GM12873 (cell line): ENCODE measurements at regions not wholly inside any gene's neighbourhood (a gene's known extent, or its start where the extent isn't known, plus 50 kb on each side); places are given as distances from the start of the nearest gene placed in this dataset.

Experiments used
- TF ChIP-seq, protein P1 (sequence below): IDR thresholded peaks from 2 replicates; pipeline ENCODE4 v1.5.1; 2012; ENCODE audit warnings: low read depth, mild to moderate bottlenecking, moderate library complexity, low read length, control low read depth; ENCODE audit not compliant: insufficient read depth; ENCODE audit errors: missing control alignments

DNA sequence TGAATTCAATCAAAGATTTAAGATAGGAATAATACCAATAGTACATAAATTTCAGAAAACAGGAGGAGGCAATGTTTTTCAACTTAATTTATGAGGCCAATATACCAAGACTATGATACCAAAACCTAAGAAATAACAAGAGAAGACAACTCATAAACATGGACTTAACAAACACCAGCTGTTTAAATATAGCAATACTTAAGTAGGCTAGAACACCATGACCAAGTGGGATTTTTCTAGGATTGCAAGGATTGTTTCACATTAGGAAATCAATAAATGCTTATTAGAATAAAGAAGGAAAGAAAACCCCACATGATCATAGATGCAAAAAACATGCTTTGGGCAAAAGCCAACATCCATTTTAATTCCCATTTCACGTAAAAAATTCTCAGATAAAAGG is 355.1 kb downstream of the EPM2A start:
- TF ChIP-seq, protein P1, sequence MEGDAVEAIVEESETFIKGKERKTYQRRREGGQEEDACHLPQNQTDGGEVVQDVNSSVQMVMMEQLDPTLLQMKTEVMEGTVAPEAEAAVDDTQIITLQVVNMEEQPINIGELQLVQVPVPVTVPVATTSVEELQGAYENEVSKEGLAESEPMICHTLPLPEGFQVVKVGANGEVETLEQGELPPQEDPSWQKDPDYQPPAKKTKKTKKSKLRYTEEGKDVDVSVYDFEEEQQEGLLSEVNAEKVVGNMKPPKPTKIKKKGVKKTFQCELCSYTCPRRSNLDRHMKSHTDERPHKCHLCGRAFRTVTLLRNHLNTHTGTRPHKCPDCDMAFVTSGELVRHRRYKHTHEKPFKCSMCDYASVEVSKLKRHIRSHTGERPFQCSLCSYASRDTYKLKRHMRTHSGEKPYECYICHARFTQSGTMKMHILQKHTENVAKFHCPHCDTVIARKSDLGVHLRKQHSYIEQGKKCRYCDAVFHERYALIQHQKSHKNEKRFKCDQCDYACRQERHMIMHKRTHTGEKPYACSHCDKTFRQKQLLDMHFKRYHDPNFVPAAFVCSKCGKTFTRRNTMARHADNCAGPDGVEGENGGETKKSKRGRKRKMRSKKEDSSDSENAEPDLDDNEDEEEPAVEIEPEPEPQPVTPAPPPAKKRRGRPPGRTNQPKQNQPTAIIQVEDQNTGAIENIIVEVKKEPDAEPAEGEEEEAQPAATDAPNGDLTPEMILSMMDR: no peak

DNA sequence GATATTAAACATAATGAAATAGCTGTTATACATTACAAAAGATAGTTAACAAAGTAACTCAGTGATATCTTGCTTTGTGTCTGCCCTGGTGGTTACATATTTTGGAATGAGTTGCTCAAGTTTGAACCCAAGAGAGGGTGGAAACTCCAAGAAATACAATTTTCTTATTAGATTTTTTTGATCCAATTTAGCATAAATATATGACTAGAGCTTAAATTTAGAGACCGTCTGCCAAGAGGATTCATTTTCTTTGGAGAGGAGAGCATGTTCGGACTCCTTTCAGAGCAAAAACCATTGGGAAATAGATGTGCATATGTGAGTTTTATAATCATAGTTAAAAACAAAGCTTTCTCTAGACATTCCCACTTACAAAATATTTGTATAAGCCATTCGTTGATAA is 353.4 kb downstream of the EPM2A start:
- TF ChIP-seq, protein P1: no peak

DNA sequence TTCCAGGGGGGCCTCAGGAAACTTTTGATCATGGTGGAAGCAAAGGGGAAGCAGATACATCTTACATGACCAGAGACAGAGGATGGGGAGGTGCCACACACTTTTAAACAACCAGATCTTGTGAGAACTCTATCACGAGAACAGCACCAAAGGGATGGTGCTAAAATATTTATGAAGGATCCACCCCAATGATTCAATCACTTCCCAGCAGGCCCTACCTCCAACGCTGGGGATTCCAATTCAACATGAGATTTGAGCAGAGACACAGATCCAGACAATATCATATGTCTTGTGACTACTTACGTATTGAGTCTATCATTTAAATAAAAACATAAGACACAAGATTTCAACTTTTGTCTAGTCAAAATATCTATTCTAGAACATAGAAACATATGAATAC is 351.9 kb downstream of the EPM2A start:
- TF ChIP-seq, protein P1: no peak

DNA sequence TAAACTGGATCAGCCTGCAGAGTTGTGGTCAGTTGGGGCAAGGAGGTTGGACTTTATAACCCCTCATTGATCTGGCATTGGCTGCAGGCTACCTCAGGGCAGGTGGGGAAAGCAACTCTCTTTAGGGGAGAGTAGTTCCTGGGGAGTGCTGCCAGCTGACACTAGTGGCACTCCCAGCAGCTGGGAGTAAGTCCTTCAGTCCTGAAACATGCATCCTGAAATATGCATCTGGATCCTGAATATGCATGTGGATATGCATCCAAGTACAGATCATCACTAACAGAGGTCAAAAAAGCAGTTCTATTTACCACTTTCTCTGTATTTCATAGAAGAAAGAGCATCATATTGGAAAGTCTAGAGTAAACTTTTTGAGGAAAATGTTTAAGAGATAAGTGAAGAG is 350.8 kb downstream of the EPM2A start:
- TF ChIP-seq, protein P1: no peak

DNA sequence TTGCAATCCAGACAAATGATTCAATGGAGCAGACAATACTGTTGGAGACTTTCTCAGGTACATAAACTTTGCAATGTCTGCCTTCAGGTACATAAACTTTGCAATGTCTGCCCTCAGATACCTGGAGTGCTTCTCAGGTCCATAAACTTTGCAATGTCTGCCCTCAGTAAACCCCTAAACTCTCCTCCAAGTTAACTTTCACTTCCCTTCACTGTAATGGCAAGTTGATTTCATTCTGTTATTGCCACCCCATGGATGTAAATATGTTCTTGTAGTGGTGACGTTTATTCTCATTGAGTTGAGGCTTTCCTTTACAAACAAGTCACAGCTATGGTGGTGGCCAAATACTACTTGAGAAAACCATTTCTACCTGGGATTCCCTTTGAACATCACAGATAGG is 338.8 kb downstream of the EPM2A start:
- TF ChIP-seq, protein P1: no peak

DNA sequence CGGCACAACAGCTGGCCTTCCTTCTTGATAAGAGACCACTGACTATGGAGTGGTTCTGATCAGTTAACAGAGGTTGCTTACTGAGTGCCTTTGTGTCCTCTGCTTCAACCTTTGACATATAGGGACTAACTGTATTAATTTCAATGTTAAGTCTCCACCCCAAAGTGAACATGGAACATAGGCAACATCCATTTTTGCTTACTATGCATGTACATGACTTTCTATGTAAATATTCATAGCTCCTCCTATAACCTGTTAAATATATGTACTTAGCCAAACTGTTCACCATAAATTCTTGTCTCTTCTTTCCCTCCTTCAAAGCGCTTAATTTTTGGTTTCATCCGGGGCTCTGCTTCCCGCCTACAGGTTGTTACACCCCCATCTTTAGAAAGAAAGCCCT is 334.8 kb downstream of the EPM2A start:
- TF ChIP-seq, protein P1: no peak

DNA sequence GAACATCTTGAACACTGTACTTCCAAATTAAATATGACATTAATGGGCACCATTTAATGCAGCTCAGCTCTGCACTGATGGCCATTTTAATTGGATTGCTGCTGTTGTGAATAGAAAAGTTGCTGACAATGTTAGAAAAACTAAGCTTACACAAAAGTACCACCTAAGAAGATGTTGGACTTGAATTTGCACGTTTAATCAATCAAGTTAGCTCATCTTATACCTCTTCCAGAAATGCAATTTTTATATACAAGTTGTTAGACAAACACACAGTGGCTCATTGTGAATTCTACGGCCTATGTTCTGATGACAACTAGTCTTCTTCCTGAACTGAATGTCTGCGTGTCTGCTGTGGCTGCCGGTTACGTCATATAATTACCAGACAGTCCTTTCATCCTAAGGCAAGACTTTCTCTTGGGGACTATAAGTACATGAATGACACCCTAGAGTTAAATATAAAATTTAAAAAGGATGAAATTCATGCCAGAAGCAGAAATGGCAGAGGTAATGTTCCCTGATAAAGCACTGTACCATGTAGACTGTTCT is 330.2 kb downstream of the EPM2A start:
- TF ChIP-seq, protein P1: no peak
